ENCODE measurements at regions not wholly inside any gene's neighbourhood (a gene's known extent, or its start where the extent isn't known, plus 50 kb on each side); places are given as distances from the start of the nearest gene placed in this dataset.

- no peak for DNase-seq
Measured at GRCh38 chr12:25716842-25717241, 163.8 kb upstream of the LMNTD1 start.

- DNase-seq: no peak
Measured at GRCh38 chr12:25717552-25717951, 164.5 kb upstream of the LMNTD1 start.

GRCh38 chr12:25718081-25718731, 165.1 kb upstream of the LMNTD1 start:
- DNase-seq: no peak

GRCh38 chr12:25719505-25719904, 166.4 kb upstream of the LMNTD1 start:
- DNase-seq: no peak

- no peak for DNase-seq
Measured at GRCh38 chr12:25723336-25723735, 170.3 kb upstream of the LMNTD1 start.

- no peak for DNase-seq
Measured at GRCh38 chr12:25723921-25724491, 170.9 kb upstream of the LMNTD1 start.

GRCh38 chr12:25725470-25725869, 172.4 kb upstream of the LMNTD1 start:
- no peak for DNase-seq

GRCh38 chr12:25725931-25726330, 172.8 kb upstream of the LMNTD1 start:
- DNase-seq: no peak

- no peak for DNase-seq
Measured at GRCh38 chr12:25728056-25728595, 175.0 kb upstream of the LMNTD1 start.

- DNase-seq: no peak
Measured at GRCh38 chr12:25730489-25731349, 177.6 kb upstream of the LMNTD1 start.

- DNase-seq: no peak
Measured at GRCh38 chr12:25733541-25733940, 180.5 kb upstream of the LMNTD1 start.

GRCh38 chr12:25734529-25735180, 181.6 kb upstream of the LMNTD1 start:
- peak; percentile 5 for DNase-seq

GRCh38 chr12:25740617-25741016, 187.5 kb upstream of the LMNTD1 start:
- DNase-seq: no peak

GRCh38 chr12:25741917-25742316, 188.8 kb upstream of the LMNTD1 start:
- no peak for DNase-seq

- DNase-seq: no peak
Measured at GRCh38 chr12:25743679-25744215, 190.7 kb upstream of the LMNTD1 start.

GRCh38 chr12:25744313-25744712, 191.2 kb upstream of the LMNTD1 start:
- no peak for DNase-seq

GRCh38 chr12:25745281-25745680, 192.2 kb upstream of the LMNTD1 start:
- DNase-seq: no peak

- no peak for DNase-seq
Measured at GRCh38 chr12:25746131-25746530, 193.0 kb upstream of the LMNTD1 start.

- DNase-seq: no peak
Measured at GRCh38 chr12:25752710-25753309, 199.7 kb upstream of the LMNTD1 start.

GRCh38 chr12:25755136-25755970, 202.3 kb upstream of the LMNTD1 start:
- no peak for DNase-seq

- DNase-seq: no peak
Measured at GRCh38 chr12:25755971-25756260, 202.6 kb upstream of the RASSF8 start.
